ENCODE measurements at regions not wholly inside any gene's neighbourhood (a gene's known extent, or its start where the extent isn't known, plus 50 kb on each side); places are given as distances from the start of the nearest gene placed in this dataset.

- ChIA-PET CTCF (interaction anchor here (0.6 kb wide), 1 partner anchor 10 kb away, joined by 3 read pairs; no protein-coding TSS in a partner anchor), POLR2A (no interaction called here)
- no peaks in the 10 kb centered on the region for H3K36me3 ChIP-seq (ENCODE audit: control insufficient read depth in 2 of 2, extremely low read depth in 1 of 2, insufficient read depth in 2 of 2, low read length in 2 of 2)
- H3K27ac ChIP-seq (ENCODE audit: insufficient read depth, low read depth, low read length): no peak overlapping the region
- no peak overlapping the region for H2AFZ ChIP-seq (ENCODE audit: low read depth, low read length)
- no peak overlapping the region for H3K4me3 ChIP-seq (replicated peaks in 1 of 3; ENCODE audit: insufficient read depth in 1 of 3, low read depth in 1 of 3, low read length in 3 of 3)
- H3K4me2 ChIP-seq (ENCODE audit: insufficient read depth, low read length): no peak overlapping the region
- FAIRE-seq: no peak
- TF ChIP-seq POLR2A (IDR thresholded peaks at IDR 0.05; ENCODE audit: low read depth, low read length) (no peak), CTCF (IDR thresholded peaks at IDR 0.05; ENCODE audit: extremely low read depth in 1 of 2, insufficient read depth in 1 of 2, low read depth in 1 of 2, low read length in 2 of 2) (no peak), FOS (IDR thresholded peaks at IDR 0.05; ENCODE audit: borderline replicate concordance, insufficient read depth, low read length) (no peak), JUN (IDR thresholded peaks at IDR 0.05; ENCODE audit: borderline replicate concordance, insufficient read depth, insufficient read length, low read depth) (no peak), POLR2AphosphoS5 (IDR thresholded peaks at IDR 0.05; ENCODE audit: insufficient read depth, low read depth, low read length) (no peak), MAX (IDR thresholded peaks at IDR 0.05; ENCODE audit: insufficient read depth, insufficient read length) (no peak), EZH2 (IDR thresholded peaks at IDR 0.05; ENCODE audit: borderline replicate concordance, low read depth, low read length, severe bottlenecking) (no peak), MYC (IDR thresholded peaks at IDR 0.05; ENCODE audit: low read depth, low read length) (no peak), GATA2 (IDR thresholded peaks at IDR 0.05; ENCODE audit: insufficient read depth, insufficient read length, low read depth, low read length) (no peak)
- no peaks in the 10 kb centered on the region for H4K20me1 ChIP-seq (replicated peaks; ENCODE audit: control insufficient read depth, extremely low read depth, insufficient read depth, low read length)
- H3K79me2 ChIP-seq (ENCODE audit: control insufficient read depth, insufficient read depth, low read length): no peaks in the 10 kb centered on the region
- no peaks in the 10 kb centered on the region for H3K4me1 ChIP-seq (ENCODE audit: control insufficient read depth, extremely low read depth, insufficient read depth, low read length)
- no peak for DNase-seq (ENCODE audit: low read depth, low spot score)
- dilution Hi-C loops (cut with MboI; ENCODE audit: extremely low pct_ligation_motif_present, low sequenced_read_pairs) (no loop called here), intact Hi-C loops (cut with micrococcal nuclease) (no loop called here)
- no TSS peak for BruUV-seq (replicated peaks)
- H3K9me1 ChIP-seq (replicated peaks; ENCODE audit: control insufficient read depth, extremely low read depth, insufficient read depth, low read length): no peaks in the 10 kb centered on the region
- no peak overlapping the region for H3K9ac ChIP-seq (replicated peaks; ENCODE audit: extremely low read depth, insufficient read depth, low read length)
- no peaks in the 10 kb centered on the region for H3K9me3 ChIP-seq (replicated peaks; ENCODE audit: control insufficient read depth, insufficient read depth, low read length)
- H3K27me3 ChIP-seq (ENCODE audit: control insufficient read depth in 2 of 2, insufficient read depth in 2 of 2, low read length in 2 of 2): no peaks in the 10 kb centered on the region
Measured at GRCh38 chr3:193119926-193120325, 121.1 kb upstream of the PLAAT1 start.
